B cell (primary cell): ENCODE measurements at regions not wholly inside any gene's neighbourhood (a gene's known extent, or its start where the extent isn't known, plus 50 kb on each side); places are given as distances from the start of the nearest gene placed in this dataset.

Source experiments
- ATAC-seq: fragments of 200-7000 bp; cut with Tn5 transposase; one replicate; pipeline ENCODE4 v1.10.0; 2021; ENCODE audit warnings: low read depth, mild to moderate bottlenecking, moderate number of reproducible peaks, moderate library complexity
- CTCF ChIA-PET: fragments of 350-600 bp; sonication (Branson Sonifier 250); formaldehyde crosslinking; loops from one replicate; lab custom pipeline; 2021; ENCODE audit warnings: antibody characterized with exemption, inconsistent platforms; lab: Charles Lee
- POLR2A ChIA-PET: fragments of 350-600 bp; sonication (Branson Sonifier 250); formaldehyde crosslinking; loops from one replicate; lab custom pipeline; 2021; ENCODE audit warnings: antibody characterized with exemption; lab: Charles Lee
- DNase-seq: peaks from one replicate; pipeline ENCODE4 v3.0.0; 2013
- H2AFZ ChIP-seq: 2 replicates; pipeline ENCODE4 v1.6.1; 2012; ENCODE audit warnings: mild to moderate bottlenecking, low read depth, low read length; ENCODE audit not compliant: insufficient read depth, poor library complexity, severe bottlenecking
- H3K27ac ChIP-seq, 2 donors: 1 replicate in 1 of 2; 2 replicates in 1 of 2; pipeline ENCODE4 v1.5.1; 2012 to 2013; ENCODE audit warnings: low read length in 2 of 2, mild to moderate bottlenecking in 2 of 2, moderate library complexity in 1 of 2
- H3K27me3 ChIP-seq, 4 experiments: fragments of 200-600 bp in 1 of 4; sonication (generic) in 1 of 4; replicated peaks in 1 of 4; 1 replicate in 2 of 4; 2 replicates in 2 of 4; pipeline versions ENCODE4 v1.6.1 to v1.7.0; 2013 to 2016; ENCODE audit warnings: low read length in 3 of 4, mild to moderate bottlenecking in 2 of 4, mixed read lengths in 1 of 4, moderate library complexity in 1 of 4; ENCODE audit not compliant: insufficient read depth in 4 of 4, control insufficient read depth in 3 of 4; ENCODE audit errors: control extremely low read depth in 1 of 4
- H3K36me3 ChIP-seq, 2 experiments: replicated peaks in 1 of 2; 1 replicate in 1 of 2; 2 replicates in 1 of 2; pipeline versions ENCODE4 v1.6.1 to v1.7.1; 2013; ENCODE audit warnings: low read length in 1 of 2; ENCODE audit not compliant: insufficient read depth in 2 of 2, control insufficient read depth in 1 of 2; ENCODE audit errors: control extremely low read depth in 1 of 2, extremely low read depth in 1 of 2
- H3K4me1 ChIP-seq, 2 donors: fragments of 200-600 bp in 1 of 2; sonication (generic) in 1 of 2; 1 replicate in 1 of 2; 2 replicates in 1 of 2; pipeline versions ENCODE4 v1.5.1 to v1.6.1; 2013 to 2017; ENCODE audit warnings: low read length in 2 of 2; ENCODE audit not compliant: control insufficient read depth in 2 of 2, insufficient read depth in 2 of 2
- H3K4me2 ChIP-seq: replicated peaks from 2 replicates; pipeline ENCODE3; 2012; ENCODE audit warnings: mild to moderate bottlenecking, low read depth, low read length; ENCODE audit not compliant: poor library complexity, severe bottlenecking
- H3K4me3 ChIP-seq, 5 experiments: fragments of 200-600 bp in 1 of 5; sonication (generic) in 1 of 5; 1 replicate in 3 of 5; 2 replicates in 2 of 5; pipeline versions ENCODE4 v1.5.1 to v1.7.0; 2011 to 2016; ENCODE audit warnings: low read length in 4 of 5, mild to moderate bottlenecking in 4 of 5, low read depth in 2 of 5, control low read depth in 1 of 5, moderate library complexity in 1 of 5; ENCODE audit not compliant: insufficient read depth in 1 of 5; ENCODE audit errors: control extremely low read depth in 1 of 5, extremely low read depth in 1 of 5
- H3K79me2 ChIP-seq: fragments of 200-600 bp; sonication (generic); one replicate; pipeline ENCODE4 v1.6.0; 2016; ENCODE audit warnings: low read length; ENCODE audit not compliant: control insufficient read depth, insufficient read depth
- H3K9ac ChIP-seq: fragments of 200-600 bp; sonication (generic); 2 replicates; pipeline ENCODE4 v1.6.1; 2017; ENCODE audit warnings: mild to moderate bottlenecking, low read length, moderate library complexity
- H3K9me3 ChIP-seq, 3 donors: one replicate each; pipeline versions ENCODE4 v1.6.1 to v1.7.1; 2013; ENCODE audit warnings: low read length in 2 of 3; ENCODE audit not compliant: control insufficient read depth in 2 of 3, insufficient read depth in 1 of 3; ENCODE audit errors: control extremely low read depth in 1 of 3
- H4K20me1 ChIP-seq: 2 replicates; pipeline ENCODE4 v1.6.0; 2012; ENCODE audit warnings: mild to moderate bottlenecking, low read length; ENCODE audit not compliant: insufficient read depth, control insufficient read depth, poor library complexity, severe bottlenecking
- H3K27ac Mint-ChIP-seq: one replicate; pipeline ENCODE4 v1.8.0; 2021; ENCODE audit warnings: mixed read lengths
- H3K27me3 Mint-ChIP-seq: one replicate; pipeline ENCODE4 v1.8.0; 2021; ENCODE audit warnings: mixed read lengths
- H3K4me1 Mint-ChIP-seq: one replicate; pipeline ENCODE4 v1.8.0; 2021; ENCODE audit warnings: mixed read lengths
- H3K4me3 Mint-ChIP-seq: one replicate; pipeline ENCODE4 v1.8.0; 2021; ENCODE audit warnings: mixed read lengths
- H3K9me3 Mint-ChIP-seq: one replicate; pipeline ENCODE4 v1.8.0; 2022; ENCODE audit warnings: mixed read lengths; ENCODE audit not compliant: insufficient read depth
- EZH2 ChIP-seq: IDR thresholded peaks from 2 replicates; pipeline ENCODE4 v1.6.1; 2012; ENCODE audit warnings: borderline replicate concordance, low read depth, mild to moderate bottlenecking, moderate library complexity, low read length; ENCODE audit not compliant: insufficient read depth, poor library complexity, severe bottlenecking
- WGBS: methylation state at CpG from one replicate; pipeline ENCODE4 v1.1.5; 2013; ENCODE audit warnings: missing lambda C conversion rate; ENCODE audit not compliant: insufficient coverage; 5-methylcytosine and 5-hydroxymethylcytosine counted together
- intact Hi-C: fragments of 100-400 bp; cut with micrococcal nuclease; formaldehyde crosslinking; loops from one replicate; pipeline ENCODE4 v1.10.0; 2022
- TF ChIP-seq, protein P1 (sequence below): fragments of 200-600 bp; IDR thresholded peaks from one replicate; pipeline ENCODE4 v1.8.0; 2022; ENCODE audit warnings: antibody characterized with exemption, mild to moderate bottlenecking

DNA sequence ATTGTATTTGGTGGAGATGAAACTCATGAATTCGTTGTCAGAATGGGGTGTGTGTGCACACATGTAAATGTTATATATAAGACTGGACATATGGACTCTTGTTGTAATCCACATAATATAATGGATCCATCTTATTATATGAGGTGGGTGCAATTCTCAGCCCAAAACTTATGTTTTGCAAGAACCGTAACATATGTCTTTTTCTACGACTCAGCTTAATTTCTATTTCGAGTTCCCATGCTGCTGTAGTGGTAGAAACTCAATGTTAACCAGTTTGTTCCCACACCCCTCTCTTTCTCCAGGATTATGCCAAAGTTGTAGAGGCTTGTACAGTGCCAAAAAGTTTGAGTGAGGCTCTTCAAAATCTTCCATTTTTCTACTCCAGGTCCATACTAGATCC is 112.5 kb upstream of the SPOPL start:
- H3K36me3 ChIP-seq: no peaks in the 10 kb centered on the region
- intact Hi-C loops: no loop called here
- no peaks in the 10 kb centered on the region for H3K9me3 Mint-ChIP-seq
- no peak for DNase-seq
- H3K9ac ChIP-seq: no peak overlapping the region
- no peak overlapping the region for H3K27ac Mint-ChIP-seq
- no peaks in the 10 kb centered on the region for H3K4me1 ChIP-seq
- no peaks in the 10 kb centered on the region for H3K4me1 Mint-ChIP-seq
- no peaks in the 10 kb centered on the region for H3K27me3 ChIP-seq
- no peak overlapping the region for H2AFZ ChIP-seq
- WGBS: no CpG with 5 or more reads among the region's 4 CpGs
- no peak for ATAC-seq
- CTCF ChIA-PET: interaction anchor here (0.6 kb wide), 1 partner anchor 14 kb away, joined by 3 read pairs; no protein-coding TSS in a partner anchor
- no peaks in the 10 kb centered on the region for H3K9me3 ChIP-seq
- no peak overlapping the region for H3K4me3 ChIP-seq
- H3K4me2 ChIP-seq: no peak overlapping the region
- H4K20me1 ChIP-seq: no peaks in the 10 kb centered on the region
- POLR2A ChIA-PET: no interaction called here
- H3K4me3 Mint-ChIP-seq: no peak overlapping the region
- no peaks in the 10 kb centered on the region for H3K27me3 Mint-ChIP-seq
- no peaks in the 10 kb centered on the region for H3K79me2 ChIP-seq
- no peak for TF ChIP-seq EZH2
- H3K27ac ChIP-seq: no peak overlapping the region

DNA sequence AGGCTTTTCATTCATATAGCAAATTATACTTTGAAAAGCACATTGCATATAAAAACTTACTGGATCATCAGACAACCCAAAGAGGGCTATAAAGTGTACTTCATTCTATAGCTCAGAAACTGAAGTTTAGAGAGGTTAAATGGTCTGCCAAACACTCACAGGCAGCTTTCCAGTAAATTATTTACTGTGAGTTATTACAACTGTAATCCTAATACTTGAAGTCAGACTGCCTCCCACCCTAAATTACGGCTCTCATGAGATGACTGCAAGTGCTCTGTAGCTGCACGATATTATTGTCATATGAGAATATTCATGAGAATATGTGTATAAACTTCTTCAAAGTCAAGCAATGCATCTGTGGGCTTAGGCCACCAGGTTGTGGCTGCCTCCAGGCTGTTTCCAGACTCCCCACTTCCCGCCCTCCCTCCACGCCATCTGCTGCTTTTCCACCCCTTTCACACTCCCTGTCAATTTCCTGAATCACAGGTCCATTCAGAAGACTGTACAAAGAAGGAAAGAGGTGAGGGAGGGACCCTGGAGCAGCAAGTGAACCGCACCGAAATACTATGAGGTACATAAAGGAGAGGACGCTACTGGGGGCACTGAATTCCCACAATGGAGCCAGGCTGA is 111.1 kb upstream of the SPOPL start:
- ChIA-PET POLR2A (no interaction called here), CTCF (no interaction called here)
- no peak overlapping the region for H3K4me3 ChIP-seq
- no peaks in the 10 kb centered on the region for H3K79me2 ChIP-seq
- 97% methylated on average over 3 of the region's 7 CpGs for WGBS
- Mint-ChIP-seq H3K4me3 (no peak overlapping the region), H3K9me3 (no peaks in the 10 kb centered on the region), H3K27ac (no peak overlapping the region), H3K4me1 (no peaks in the 10 kb centered on the region), H3K27me3 (no peaks in the 10 kb centered on the region)
- H3K4me2 ChIP-seq: no peak overlapping the region
- no peaks in the 10 kb centered on the region for H4K20me1 ChIP-seq
- H3K36me3 ChIP-seq: no peaks in the 10 kb centered on the region
- H2AFZ ChIP-seq: no peak overlapping the region
- no peak overlapping the region for H3K27ac ChIP-seq
- no peaks in the 10 kb centered on the region for H3K4me1 ChIP-seq
- intact Hi-C loops: no loop called here
- DNase-seq (no peak), ATAC-seq (no peak)
- H3K9ac ChIP-seq: no peak overlapping the region
- TF ChIP-seq, protein P1, sequence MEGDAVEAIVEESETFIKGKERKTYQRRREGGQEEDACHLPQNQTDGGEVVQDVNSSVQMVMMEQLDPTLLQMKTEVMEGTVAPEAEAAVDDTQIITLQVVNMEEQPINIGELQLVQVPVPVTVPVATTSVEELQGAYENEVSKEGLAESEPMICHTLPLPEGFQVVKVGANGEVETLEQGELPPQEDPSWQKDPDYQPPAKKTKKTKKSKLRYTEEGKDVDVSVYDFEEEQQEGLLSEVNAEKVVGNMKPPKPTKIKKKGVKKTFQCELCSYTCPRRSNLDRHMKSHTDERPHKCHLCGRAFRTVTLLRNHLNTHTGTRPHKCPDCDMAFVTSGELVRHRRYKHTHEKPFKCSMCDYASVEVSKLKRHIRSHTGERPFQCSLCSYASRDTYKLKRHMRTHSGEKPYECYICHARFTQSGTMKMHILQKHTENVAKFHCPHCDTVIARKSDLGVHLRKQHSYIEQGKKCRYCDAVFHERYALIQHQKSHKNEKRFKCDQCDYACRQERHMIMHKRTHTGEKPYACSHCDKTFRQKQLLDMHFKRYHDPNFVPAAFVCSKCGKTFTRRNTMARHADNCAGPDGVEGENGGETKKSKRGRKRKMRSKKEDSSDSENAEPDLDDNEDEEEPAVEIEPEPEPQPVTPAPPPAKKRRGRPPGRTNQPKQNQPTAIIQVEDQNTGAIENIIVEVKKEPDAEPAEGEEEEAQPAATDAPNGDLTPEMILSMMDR: no peak
- no peak for TF ChIP-seq EZH2
- H3K9me3 ChIP-seq: no peaks in the 10 kb centered on the region
- H3K27me3 ChIP-seq: no peaks in the 10 kb centered on the region
